Activated CD4-positive, alpha-beta memory T cell treated with anti-CD3 and anti-CD28 coated beads for 36 hours (primary cell): ENCODE measurements at regions not wholly inside any gene's neighbourhood (a gene's known extent, or its start where the extent isn't known, plus 50 kb on each side); places are given as distances from the start of the nearest gene placed in this dataset.
"Not testable (repeated sequence)": the region's sequence is repeated elsewhere in the genome, so short reads cannot be mapped to it uniquely, and the experiment has no call there.

Experiments used
- CTCF ChIA-PET: fragments of 350-600 bp; sonication (Branson Sonifier 250); formaldehyde crosslinking; loops from one replicate; lab custom pipeline; 2021; ENCODE audit warnings: antibody characterized with exemption, inconsistent platforms; lab: Charles Lee
- POLR2A ChIA-PET: fragments of 350-600 bp; sonication (Branson Sonifier 250); formaldehyde crosslinking; loops from one replicate; lab custom pipeline; 2021; ENCODE audit warnings: antibody characterized with exemption; lab: Charles Lee
- DNase-seq: peaks from one replicate; pipeline ENCODE4 v3.0.0-alpha.2; 2020
- H3K27ac Mint-ChIP-seq: one replicate; pipeline ENCODE4 v1.8.0; 2021; ENCODE audit warnings: mixed read lengths
- H3K27me3 Mint-ChIP-seq: one replicate; pipeline ENCODE4 v1.8.0; 2021; ENCODE audit warnings: mixed read lengths
- H3K36me3 Mint-ChIP-seq: one replicate; pipeline ENCODE4 v1.8.0; 2021; ENCODE audit warnings: mixed read lengths
- H3K4me1 Mint-ChIP-seq: one replicate; pipeline ENCODE4 v1.8.0; 2021; ENCODE audit warnings: low read depth, mixed read lengths
- H3K4me3 Mint-ChIP-seq: one replicate; pipeline ENCODE4 v1.8.0; 2021; ENCODE audit warnings: mild to moderate bottlenecking, mixed read lengths
- H3K9me3 Mint-ChIP-seq: one replicate; pipeline ENCODE4 v1.8.0; 2021; ENCODE audit warnings: mixed read lengths
- intact Hi-C: fragments of 100-400 bp; cut with micrococcal nuclease; formaldehyde crosslinking; loops from one replicate; pipeline ENCODE4 v1.15.1; 2023

GRCh38 chr1:228953808-228954207, 218.5 kb downstream of the RHOU start:
- POLR2A ChIA-PET, H3K4me3 Mint-ChIP-seq, H3K27me3 Mint-ChIP-seq, H3K36me3 Mint-ChIP-seq, DNase-seq, H3K27ac Mint-ChIP-seq, intact Hi-C loops, H3K4me1 Mint-ChIP-seq, H3K9me3 Mint-ChIP-seq: not testable (repeated sequence)
- CTCF ChIA-PET = interaction anchor here (0.8 kb wide), 1 partner anchor 274 kb away, joined by 3 read pairs; no protein-coding TSS in a partner anchor

DNA sequence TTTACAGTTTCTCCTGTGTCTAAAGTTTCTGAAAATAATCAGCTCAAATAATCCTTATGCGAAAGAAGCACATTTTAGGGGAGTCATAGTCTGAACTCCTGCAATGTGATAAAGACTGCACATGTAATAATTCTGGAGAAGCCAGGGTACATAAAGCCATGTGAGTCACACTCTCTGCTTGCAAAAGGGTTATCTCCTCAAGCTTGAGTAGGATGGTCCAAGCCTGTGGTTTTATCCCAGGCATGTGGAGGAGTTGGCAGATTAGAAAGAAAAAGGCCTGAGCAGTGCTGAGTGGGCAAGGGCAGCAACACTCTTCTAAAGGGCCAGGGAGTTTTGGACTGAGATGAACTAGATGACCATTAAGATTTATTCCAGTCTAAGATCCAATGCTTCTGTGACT, 220.4 kb downstream of the RHOU start:
- Mint-ChIP-seq H3K27me3 (no peaks in the 10 kb centered on the region), H3K36me3 (no peaks in the 10 kb centered on the region), H3K4me3 (no peak overlapping the region), H3K9me3 (no peaks in the 10 kb centered on the region), H3K27ac (no peak overlapping the region), H3K4me1 (peaks cover 4% of the 10 kb centered on the region)
- DNase-seq = no peak
- intact Hi-C loops = no loop called here
- CTCF ChIA-PET = interaction anchor here (1.4 kb wide), 1 partner anchor 272 kb away, joined by 4 read pairs; no protein-coding TSS in a partner anchor
- POLR2A ChIA-PET = no interaction called here

DNA sequence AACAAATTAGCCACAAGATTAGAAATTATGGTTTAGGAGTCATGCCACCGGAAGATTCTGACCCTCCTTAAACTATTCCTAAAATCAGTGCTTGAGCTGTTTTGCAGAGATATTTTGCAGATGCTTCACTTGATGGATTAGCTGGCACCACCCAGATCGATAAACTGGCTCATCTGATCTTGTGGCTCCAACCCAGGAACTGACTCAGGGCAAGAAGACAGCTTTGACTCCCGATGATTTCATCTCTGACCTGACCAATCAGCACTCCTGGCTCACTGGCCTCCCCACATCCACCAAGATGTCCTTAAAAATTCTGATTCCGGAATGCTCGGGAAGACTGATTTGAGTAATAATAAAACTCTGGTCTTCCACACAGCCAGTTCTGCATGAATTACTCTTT, 221.6 kb downstream of the RHOU start:
- H3K9me3 Mint-ChIP-seq = no peaks in the 10 kb centered on the region
- peaks cover 4% of the 10 kb centered on the region for H3K4me1 Mint-ChIP-seq
- intact Hi-C loops = no loop called here
- no peak overlapping the region for H3K27ac Mint-ChIP-seq
- H3K36me3 Mint-ChIP-seq = no peaks in the 10 kb centered on the region
- no peaks in the 10 kb centered on the region for H3K27me3 Mint-ChIP-seq
- no peak for DNase-seq
- ChIA-PET POLR2A (no interaction called here), CTCF (no interaction called here)
- no peak overlapping the region for H3K4me3 Mint-ChIP-seq

DNA sequence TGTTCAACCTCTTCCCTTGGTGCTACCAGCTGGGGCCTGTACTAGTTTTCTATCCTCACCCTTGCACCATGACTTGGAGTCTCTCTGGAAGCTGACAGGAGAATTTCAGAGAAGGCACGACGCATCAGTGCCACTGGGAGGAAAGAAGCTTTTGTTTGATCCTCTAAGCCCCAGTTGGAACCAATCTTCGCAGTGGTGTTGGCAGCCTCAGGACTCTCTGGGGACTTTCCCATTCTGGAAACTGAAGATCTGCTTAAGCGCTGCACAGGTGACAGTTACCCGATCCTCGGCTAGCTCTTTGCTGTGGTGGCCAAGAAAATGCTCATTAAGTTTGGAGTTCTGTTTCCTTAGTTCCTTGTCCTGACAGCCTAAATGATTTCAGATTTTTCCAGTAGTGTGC, 222.3 kb downstream of the RHOU start:
- H3K4me3 Mint-ChIP-seq = no peak overlapping the region
- no peak overlapping the region for H3K27ac Mint-ChIP-seq
- intact Hi-C loops = no loop called here
- DNase-seq = no peak
- H3K4me1 Mint-ChIP-seq = peaks cover 3% of the 10 kb centered on the region
- no peaks in the 10 kb centered on the region for H3K36me3 Mint-ChIP-seq
- ChIA-PET CTCF (no interaction called here), POLR2A (no interaction called here)
- H3K27me3 Mint-ChIP-seq = no peaks in the 10 kb centered on the region
- H3K9me3 Mint-ChIP-seq = no peaks in the 10 kb centered on the region

DNA sequence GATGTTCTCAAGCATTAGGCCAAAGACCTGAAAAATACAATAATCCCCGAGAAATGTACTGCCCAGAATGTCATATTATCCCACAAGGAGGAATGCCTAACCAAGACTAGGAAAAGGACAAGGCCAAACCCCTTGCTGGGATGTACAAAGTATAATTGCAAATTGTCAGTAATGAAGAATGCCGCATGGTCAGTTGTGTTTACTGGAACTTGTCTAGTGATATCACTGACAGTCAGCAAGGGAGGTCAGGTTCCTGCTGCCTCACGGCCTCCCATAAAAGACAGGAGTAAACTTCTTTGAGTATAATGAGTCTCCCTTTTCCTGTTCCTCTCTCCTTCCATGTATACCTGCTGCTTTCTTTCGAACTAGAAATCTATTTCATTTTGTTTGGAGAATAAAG, 222.8 kb downstream of the RHOU start:
- Mint-ChIP-seq H3K36me3 (no peaks in the 10 kb centered on the region), H3K27me3 (no peaks in the 10 kb centered on the region), H3K9me3 (no peaks in the 10 kb centered on the region), H3K4me1 (peaks cover 1% of the 10 kb centered on the region), H3K4me3 (no peak overlapping the region), H3K27ac (no peak overlapping the region)
- POLR2A ChIA-PET = no interaction called here
- CTCF ChIA-PET = no interaction called here
- intact Hi-C loops = no loop called here
- DNase-seq = no peak

DNA sequence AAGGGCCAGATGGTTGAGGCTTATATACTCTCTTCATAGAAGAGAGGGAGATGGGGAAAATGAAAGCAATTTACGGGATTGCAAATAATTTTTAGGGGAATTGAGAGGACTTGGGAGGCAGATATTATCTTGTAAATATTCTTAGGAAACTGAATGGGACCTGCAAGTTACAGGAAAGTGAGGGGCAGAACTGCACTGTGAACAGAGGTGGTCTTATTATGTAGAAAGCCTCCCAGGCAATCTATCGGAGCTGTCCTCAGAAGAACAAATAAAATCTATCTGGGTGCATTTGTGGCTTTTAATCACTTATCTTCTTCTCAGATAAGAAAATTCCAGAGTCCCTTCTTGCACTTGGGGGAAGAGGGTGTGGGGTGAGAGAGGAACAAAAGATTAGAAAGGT, 223.5 kb downstream of the RHOU start:
- ChIA-PET POLR2A (no interaction called here), CTCF (no interaction called here)
- Mint-ChIP-seq H3K9me3 (no peaks in the 10 kb centered on the region), H3K4me1 (no peaks in the 10 kb centered on the region), H3K27me3 (no peaks in the 10 kb centered on the region), H3K4me3 (no peak overlapping the region), H3K36me3 (no peaks in the 10 kb centered on the region), H3K27ac (no peak overlapping the region)
- DNase-seq = no peak
- intact Hi-C loops = no loop called here

DNA sequence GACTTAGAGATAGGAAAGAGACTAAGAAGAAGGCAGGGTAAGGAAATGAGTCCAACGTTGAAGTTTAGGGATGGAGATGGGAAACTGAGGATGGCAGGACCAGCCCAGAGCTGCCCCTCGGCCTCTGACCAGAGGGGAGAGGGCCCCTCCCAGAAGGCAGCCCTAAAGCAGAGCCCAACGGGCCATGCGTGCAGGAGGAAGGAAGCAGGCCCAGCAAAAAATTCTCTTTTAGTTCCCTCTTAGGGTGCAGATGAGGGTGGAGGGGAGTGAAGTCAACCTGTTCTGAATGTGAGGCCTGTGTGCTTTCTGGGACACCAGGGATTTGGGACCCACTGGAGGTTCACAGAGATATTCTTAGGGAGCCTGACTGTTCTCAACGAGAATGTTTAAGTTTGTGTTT, 225.4 kb downstream of the RHOU start:
- Mint-ChIP-seq H3K9me3 (no peaks in the 10 kb centered on the region), H3K4me1 (no peaks in the 10 kb centered on the region), H3K4me3 (no peak overlapping the region), H3K27me3 (no peaks in the 10 kb centered on the region), H3K27ac (no peak overlapping the region), H3K36me3 (no peaks in the 10 kb centered on the region)
- ChIA-PET POLR2A (no interaction called here), CTCF (no interaction called here)
- no peak for DNase-seq
- intact Hi-C loops = no loop called here

DNA sequence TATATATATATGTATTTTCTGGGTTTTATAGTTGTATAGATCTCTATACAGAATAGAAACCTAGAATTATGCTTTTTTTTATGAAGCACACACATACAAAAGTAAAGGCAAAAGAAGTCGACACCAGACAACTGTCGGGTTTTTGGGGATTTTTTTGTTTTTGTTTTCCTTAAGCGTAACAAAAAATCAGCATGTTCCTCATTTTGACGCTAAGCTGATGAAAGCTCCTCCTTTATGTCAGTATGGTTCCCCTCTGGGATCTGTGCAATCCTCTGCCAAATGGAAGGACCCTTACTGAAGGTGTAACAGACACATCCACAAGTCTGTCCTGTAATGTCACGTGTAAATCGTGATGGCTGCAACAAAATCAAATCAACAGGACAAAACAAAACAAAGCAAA, 226.2 kb downstream of the RHOU start:
- POLR2A ChIA-PET = no interaction called here
- Mint-ChIP-seq H3K9me3 (no peaks in the 10 kb centered on the region), H3K4me1 (no peaks in the 10 kb centered on the region), H3K4me3 (no peak overlapping the region), H3K27ac (no peak overlapping the region), H3K36me3 (no peaks in the 10 kb centered on the region), H3K27me3 (no peaks in the 10 kb centered on the region)
- DNase-seq = no peak
- CTCF ChIA-PET = no interaction called here
- intact Hi-C loops = no loop called here

DNA sequence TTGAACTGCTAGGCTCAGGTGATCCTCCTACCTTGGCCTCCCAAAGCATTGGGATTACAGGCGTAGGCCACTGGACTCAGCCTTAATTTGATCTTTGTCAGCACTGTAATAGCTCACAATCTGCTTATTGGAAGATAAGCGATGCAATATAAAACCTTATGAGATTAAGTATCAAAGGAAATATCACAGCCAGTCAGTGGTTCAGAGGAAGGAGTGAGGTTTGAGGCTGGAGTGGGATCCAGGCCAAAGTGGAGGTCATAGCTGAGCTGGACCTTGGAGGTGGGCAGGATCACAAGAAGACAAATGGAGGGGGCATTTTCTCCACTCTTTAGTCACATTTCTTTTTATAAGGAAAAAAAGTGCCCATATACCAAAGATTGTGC, 228.5 kb downstream of the RHOU start:
- intact Hi-C loops = no loop called here
- DNase-seq = no peak
- POLR2A ChIA-PET = no interaction called here
- H3K36me3 Mint-ChIP-seq = no peaks in the 10 kb centered on the region
- H3K4me1 Mint-ChIP-seq = no peaks in the 10 kb centered on the region
- H3K9me3 Mint-ChIP-seq = no peaks in the 10 kb centered on the region
- no peak overlapping the region for H3K27ac Mint-ChIP-seq
- CTCF ChIA-PET = no interaction called here
- H3K27me3 Mint-ChIP-seq = no peaks in the 10 kb centered on the region
- H3K4me3 Mint-ChIP-seq = no peak overlapping the region

DNA sequence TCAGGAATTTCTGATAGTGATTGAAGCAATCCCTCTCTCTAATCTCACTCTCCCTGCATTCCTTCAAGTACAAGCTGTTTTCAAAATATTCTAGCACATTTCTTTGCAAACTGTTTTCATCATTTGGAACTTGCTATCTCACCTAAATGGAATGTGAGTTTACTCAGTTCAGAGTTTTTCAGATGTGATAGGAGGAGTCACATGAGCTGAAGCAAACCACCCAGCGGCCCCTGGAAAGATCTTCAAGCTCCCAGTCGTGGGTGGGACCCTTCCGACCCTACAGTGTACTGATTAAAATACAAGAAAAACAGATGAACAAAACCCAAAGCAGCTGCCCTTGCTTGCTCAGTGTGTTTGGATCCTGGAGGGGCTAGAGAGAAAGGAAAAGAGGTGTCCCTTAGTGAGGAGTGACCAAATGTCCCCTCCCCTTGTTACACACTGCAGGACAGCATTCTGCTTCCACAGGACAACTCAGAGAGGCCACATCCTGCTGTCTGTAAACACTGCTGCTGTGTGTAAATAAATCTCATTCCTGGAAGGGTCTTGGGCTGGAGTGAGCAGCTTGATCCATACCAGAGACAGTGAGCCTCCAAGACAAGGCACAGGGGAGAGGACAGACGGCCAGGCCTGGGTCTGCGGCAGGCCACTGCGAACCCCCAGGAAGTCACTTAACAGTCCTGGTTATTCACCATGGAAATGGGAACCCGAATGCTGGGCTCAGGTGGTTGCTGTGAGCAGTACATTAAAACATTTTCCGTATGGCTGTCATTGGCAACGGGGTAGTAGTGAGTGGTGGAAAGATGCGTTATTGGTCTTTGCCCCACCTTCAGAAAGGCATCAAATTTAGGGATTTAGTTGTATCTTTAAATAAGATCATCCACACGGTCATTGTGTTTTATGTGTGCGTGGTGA, 229.2 kb downstream of the RHOU start:
- intact Hi-C loops = no loop called here

DNA sequence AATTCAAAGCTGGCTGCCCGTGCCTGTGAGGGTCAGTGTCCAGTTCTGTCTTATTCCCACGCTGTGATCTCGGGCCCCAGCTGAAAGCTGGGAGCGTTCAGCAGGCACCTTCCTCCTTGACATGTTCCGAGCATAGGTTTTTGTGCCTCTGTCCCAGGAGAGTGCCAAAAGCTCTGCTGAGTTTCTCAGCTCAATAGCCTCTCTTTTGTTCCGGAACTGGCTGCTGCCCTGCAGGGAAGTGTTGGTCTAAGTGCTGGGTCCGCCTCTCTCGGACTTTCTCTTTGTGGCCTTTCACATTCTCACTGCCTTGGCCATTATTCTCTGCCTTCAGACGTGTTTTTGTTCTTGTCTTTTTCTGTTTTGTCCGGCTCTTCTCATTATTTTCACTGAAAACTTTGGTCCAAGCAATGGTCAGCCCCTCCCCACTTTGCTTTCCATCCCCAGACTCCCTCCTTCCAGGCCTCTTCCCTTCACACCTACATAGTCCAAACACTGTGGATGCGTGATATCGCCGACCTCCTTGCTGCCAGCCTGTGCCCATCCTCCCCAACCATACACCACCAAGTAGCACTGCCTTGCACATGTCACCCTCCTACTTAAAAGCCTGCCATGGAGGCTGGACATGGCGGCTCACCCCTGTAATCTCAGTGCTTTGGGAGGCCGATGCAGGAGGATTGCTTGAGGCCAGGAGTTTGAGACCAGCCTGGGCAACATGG, 233.8 kb downstream of the RHOU start:
- Mint-ChIP-seq H3K9me3 (no peaks in the 10 kb centered on the region), H3K36me3 (no peaks in the 10 kb centered on the region), H3K27me3 (no peaks in the 10 kb centered on the region), H3K4me1 (no peaks in the 10 kb centered on the region), H3K4me3 (no peak overlapping the region), H3K27ac (no peak overlapping the region)
- POLR2A ChIA-PET = no interaction called here
- intact Hi-C loops = no loop called here
- CTCF ChIA-PET = no interaction called here
- DNase-seq = no peak

More for the DNA sequence above, 229.2 kb downstream of the RHOU start:
- Mint-ChIP-seq H3K36me3 (no peaks in the 10 kb centered on the region), H3K27me3 (no peaks in the 10 kb centered on the region), H3K4me3 (no peak overlapping the region), H3K27ac (no peak overlapping the region), H3K9me3 (no peaks in the 10 kb centered on the region), H3K4me1 (no peaks in the 10 kb centered on the region)
- no peak for DNase-seq
- ChIA-PET POLR2A (no interaction called here), CTCF (no interaction called here)

GRCh38 chr1:228969953-228970800, 234.9 kb downstream of the RHOU start:
- Mint-ChIP-seq H3K27ac (no peak overlapping the region), H3K9me3 (no peaks in the 10 kb centered on the region), H3K4me3 (no peak overlapping the region), H3K36me3 (no peaks in the 10 kb centered on the region), H3K27me3 (no peaks in the 10 kb centered on the region), H3K4me1 (no peaks in the 10 kb centered on the region)
- DNase-seq = no peak
- intact Hi-C loops = no loop called here
- ChIA-PET CTCF (no interaction called here), POLR2A (no interaction called here)
